ENCODE measurements at regions not wholly inside any gene's neighbourhood (a gene's known extent, or its start where the extent isn't known, plus 50 kb on each side); places are given as distances from the start of the nearest gene placed in this dataset.
"Not testable (repeated sequence)": the region's sequence is repeated elsewhere in the genome, so short reads cannot be mapped to it uniquely, and the experiment has no call there.

- Histone ChIP-seq H4K20me1 (ENCODE audit: insufficient read depth) (no peaks in the 10 kb centered on the region), H2AFZ (ENCODE audit: low read depth) (no peak overlapping the region), H3K9ac (no peak overlapping the region), H3K79me2 (ENCODE audit: insufficient read depth, low read depth) (no peaks in the 10 kb centered on the region), H3K4me1 (ENCODE audit: low read depth, poor library complexity, severe bottlenecking) (peaks cover 3% of the 10 kb centered on the region), H3K4me2 (no peak overlapping the region), H3K27me3 (ENCODE audit: insufficient read depth, low read depth) (no peaks in the 10 kb centered on the region), H3K27ac (no peak overlapping the region), H3K4me3 (IDR thresholded peaks at IDR 0.05; ENCODE audit: insufficient read depth, low read depth, low read length) (no peak overlapping the region), H3K36me3 (ENCODE audit: insufficient read depth) (no peaks in the 10 kb centered on the region)
- no peak for TF ChIP-seq CTCF (conservative IDR thresholded peaks at IDR 0.05; ENCODE audit: low read depth, low read length)
Observed at GRCh38 chr3:40939741-40940130, 259.6 kb upstream of the CTNNB1 start.

GRCh38 chr3:40940651-40941050 lies 258.7 kb upstream of the CTNNB1 start:
- Histone ChIP-seq H3K79me2 (ENCODE audit: insufficient read depth, low read depth) (no peaks in the 10 kb centered on the region), H4K20me1 (ENCODE audit: insufficient read depth) (no peaks in the 10 kb centered on the region), H3K27ac (no peak overlapping the region), H3K4me3 (IDR thresholded peaks at IDR 0.05; ENCODE audit: insufficient read depth, low read depth, low read length) (no peak overlapping the region), H3K9ac (no peak overlapping the region), H3K27me3 (ENCODE audit: insufficient read depth, low read depth) (no peaks in the 10 kb centered on the region), H3K4me1 (ENCODE audit: low read depth, poor library complexity, severe bottlenecking) (no peaks in the 10 kb centered on the region), H3K4me2 (no peak overlapping the region), H3K36me3 (ENCODE audit: insufficient read depth) (no peaks in the 10 kb centered on the region), H2AFZ (ENCODE audit: low read depth) (no peak overlapping the region)
- TF ChIP-seq CTCF (conservative IDR thresholded peaks at IDR 0.05; ENCODE audit: low read depth, low read length) = no peak

GRCh38 chr3:40947022-40947421 lies 252.3 kb upstream of the CTNNB1 start:
- H3K4me1 ChIP-seq (ENCODE audit: low read depth, poor library complexity, severe bottlenecking); H3K4me3 ChIP-seq (IDR thresholded peaks at IDR 0.05; ENCODE audit: insufficient read depth, low read depth, low read length); H3K27ac ChIP-seq; H4K20me1 ChIP-seq (ENCODE audit: insufficient read depth); H3K79me2 ChIP-seq (ENCODE audit: insufficient read depth, low read depth); H2AFZ ChIP-seq (ENCODE audit: low read depth); H3K36me3 ChIP-seq (ENCODE audit: insufficient read depth); H3K27me3 ChIP-seq (ENCODE audit: insufficient read depth, low read depth); H3K4me2 ChIP-seq; H3K9ac ChIP-seq: not testable (repeated sequence)

- not testable (repeated sequence) for H3K27ac ChIP-seq; H3K4me2 ChIP-seq; H3K36me3 ChIP-seq (ENCODE audit: insufficient read depth); H3K79me2 ChIP-seq (ENCODE audit: insufficient read depth, low read depth); H3K27me3 ChIP-seq (ENCODE audit: insufficient read depth, low read depth); H3K4me1 ChIP-seq (ENCODE audit: low read depth, poor library complexity, severe bottlenecking); H3K9ac ChIP-seq; H3K4me3 ChIP-seq (IDR thresholded peaks at IDR 0.05; ENCODE audit: insufficient read depth, low read depth, low read length); H2AFZ ChIP-seq (ENCODE audit: low read depth); H4K20me1 ChIP-seq (ENCODE audit: insufficient read depth)
Observed at GRCh38 chr3:40949347-40949746, 250.0 kb upstream of the CTNNB1 start.

- Histone ChIP-seq H3K36me3 (ENCODE audit: insufficient read depth) (no peaks in the 10 kb centered on the region), H3K4me2 (no peak overlapping the region), H2AFZ (ENCODE audit: low read depth) (no peak overlapping the region), H3K4me1 (ENCODE audit: low read depth, poor library complexity, severe bottlenecking) (no peaks in the 10 kb centered on the region), H3K27me3 (ENCODE audit: insufficient read depth, low read depth) (no peaks in the 10 kb centered on the region), H4K20me1 (ENCODE audit: insufficient read depth) (no peaks in the 10 kb centered on the region), H3K27ac (no peak overlapping the region), H3K9ac (no peak overlapping the region), H3K79me2 (ENCODE audit: insufficient read depth, low read depth) (no peaks in the 10 kb centered on the region), H3K4me3 (IDR thresholded peaks at IDR 0.05; ENCODE audit: insufficient read depth, low read depth, low read length) (no peak overlapping the region)
- no peak for TF ChIP-seq CTCF (conservative IDR thresholded peaks at IDR 0.05; ENCODE audit: low read depth, low read length)
Observed at GRCh38 chr3:40951636-40952035, 247.7 kb upstream of the CTNNB1 start.

All from KMS-11 (cell line).